H1 (cell line): ENCODE measurements at regions not wholly inside any gene's neighbourhood (a gene's known extent, or its start where the extent isn't known, plus 50 kb on each side); places are given as distances from the start of the nearest gene placed in this dataset.

ENCODE experiments used
- BRCA1 ChIP-seq: IDR thresholded peaks from 2 replicates; pipeline ENCODE4 v1.6.1; 2012; ENCODE audit warnings: low read depth, low read length, improper control_type of control experiment
- SAP30 ChIP-seq: fragments of 300-600 bp; sonication (generic); IDR thresholded peaks from 2 replicates; pipeline ENCODE4 v1.7.1; 2012; ENCODE audit warnings: low read length, moderate library complexity, mild to moderate bottlenecking, inconsistent platforms; ENCODE audit not compliant: insufficient read depth, insufficient replicate concordance
- SUZ12 ChIP-seq: fragments of 200-600 bp; sonication (generic); IDR thresholded peaks from 2 replicates; pipeline ENCODE4 v1.6.1; 2012; ENCODE audit warnings: mild to moderate bottlenecking, inconsistent platforms, low read length, moderate library complexity, mixed read lengths
- TAF7 ChIP-seq: optimal IDR thresholded peaks from 2 replicates; pipeline ENCODE3; 2011; ENCODE audit warnings: low read depth, mild to moderate bottlenecking, inconsistent platforms, low read length, moderate library complexity, borderline replicate concordance

GRCh38 chr2:19589791-19590190 is 231.4 kb upstream of the OSR1 start (continued):
- TF ChIP-seq SAP30 (no peak), SUZ12 (no peak), TAF7 (no peak), BRCA1 (no peak)
